ENCODE measurements at regions not wholly inside any gene's neighbourhood (a gene's known extent, or its start where the extent isn't known, plus 50 kb on each side); places are given as distances from the start of the nearest gene placed in this dataset.

GRCh38 chr13:109480011-109480955 lies 306.1 kb downstream of the IRS2 start:
- no peak for TF ChIP-seq FOXP4 (CRISPR knock-in tag; IDR thresholded peaks at IDR 0.05)
- no peak for TF ChIP-seq CTCF (IDR thresholded peaks at IDR 0.05)
- no peak for TF ChIP-seq FOXK1 (CRISPR knock-in tag; IDR thresholded peaks at IDR 0.05)
- TF ChIP-seq ZNF532 (CRISPR knock-in tag; IDR thresholded peaks at IDR 0.05; ENCODE audit: borderline replicate concordance): no peak
- no peak for TF ChIP-seq E2F5 (CRISPR knock-in tag; IDR thresholded peaks at IDR 0.05)
- no peak for TF ChIP-seq USF1 (CRISPR knock-in tag; IDR thresholded peaks at IDR 0.05)
- no peak for TF ChIP-seq SMAD3 (CRISPR knock-in tag; IDR thresholded peaks at IDR 0.05; ENCODE audit: borderline replicate concordance)
- no peak for TF ChIP-seq ARID4B (CRISPR knock-in tag; IDR thresholded peaks at IDR 0.05; ENCODE audit: borderline replicate concordance)
- no peak for TF ChIP-seq NR1H2 (CRISPR knock-in tag; IDR thresholded peaks at IDR 0.05)
- TF ChIP-seq JUN (CRISPR knock-in tag; IDR thresholded peaks at IDR 0.05): no peak
- TF ChIP-seq ZBTB43 (CRISPR knock-in tag; IDR thresholded peaks at IDR 0.05): no peak
- TF ChIP-seq IRF1 (CRISPR knock-in tag; IDR thresholded peaks at IDR 0.05): no peak
